ENCODE measurements at regions not wholly inside any gene's neighbourhood (a gene's known extent, or its start where the extent isn't known, plus 50 kb on each side); places are given as distances from the start of the nearest gene placed in this dataset.

DNA sequence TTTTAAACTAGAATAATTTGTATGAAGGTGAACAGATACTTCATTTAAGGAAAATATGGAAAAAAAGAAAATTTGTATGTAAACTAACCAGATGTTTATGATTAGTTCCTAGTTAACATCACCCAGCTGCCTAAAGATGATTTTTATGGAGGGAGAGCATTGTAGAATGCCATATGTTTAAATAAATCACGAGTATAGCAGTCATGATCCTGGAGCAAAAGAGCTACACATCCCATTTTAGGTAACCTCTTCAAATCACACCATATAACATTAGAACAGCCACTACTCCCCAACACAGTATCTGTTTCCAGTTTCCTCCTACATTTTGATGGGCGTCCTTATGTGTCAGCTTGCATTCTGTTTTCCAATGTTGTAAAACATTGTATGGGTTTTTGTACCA is 571.9 kb upstream of the FAM241A start:
- no peak overlapping the region for H4K8ac ChIP-seq (ENCODE audit: low read depth in 2 of 2, low read length in 2 of 2)
- H3K4ac ChIP-seq (ENCODE audit: low read depth, low read length) = no peak overlapping the region
- no peak overlapping the region for H2AK9ac ChIP-seq (replicated peaks; ENCODE audit: low read depth, low read length, poor library complexity)
- H3K27ac ChIP-seq (ENCODE audit: insufficient read depth, low read length) = no peak overlapping the region
- H3K9me1 ChIP-seq (ENCODE audit: insufficient read depth, low read length) = no peaks in the 10 kb centered on the region
- dilution Hi-C loops (cut with HindIII; ENCODE audit: low sequenced_read_pairs, unreplicated experiment) (no loop called here), intact Hi-C loops (cut with micrococcal nuclease) (no loop called here), in situ Hi-C loops (cut with MboI; ENCODE audit: low sequenced_read_pairs) (no loop called here)
- ChIA-PET CTCF (no interaction called here), POLR2A (ENCODE audit: unreplicated experiment) (no interaction called here)
- H3K4me1 ChIP-seq (ENCODE audit: control insufficient read depth, insufficient read depth, low read length) = no peaks in the 10 kb centered on the region
- H3K9ac ChIP-seq (ENCODE audit: low read depth, low read length) = no peak overlapping the region
- no peak overlapping the region for H4K5ac ChIP-seq (ENCODE audit: low read depth, low read length)
- no peak overlapping the region for H3K4me3 ChIP-seq (ENCODE audit: insufficient read depth, low read depth, low read length)
- no peak overlapping the region for H2BK120ac ChIP-seq (ENCODE audit: low read depth, low read length)
- no peak overlapping the region for H3K4me2 ChIP-seq (ENCODE audit: low read depth, low read length)
- H3K27me3 ChIP-seq (ENCODE audit: control insufficient read depth, insufficient read depth, low read length) = no peaks in the 10 kb centered on the region
- no peaks in the 10 kb centered on the region for H3K79me1 ChIP-seq (ENCODE audit: low read depth in 1 of 2, low read length in 2 of 2)
- no peak overlapping the region for H3K18ac ChIP-seq (ENCODE audit: low read depth, low read length)
- no peak for DNase-seq
- no peak for ATAC-seq (ENCODE audit: low read depth)
- H2AFZ ChIP-seq (replicated peaks; ENCODE audit: low read length, poor library complexity) = no peak overlapping the region
- no peak overlapping the region for H3K56ac ChIP-seq (ENCODE audit: extremely low read depth, insufficient read depth, low read length)
- no peaks in the 10 kb centered on the region for H3K36me3 ChIP-seq (ENCODE audit: control insufficient read depth, insufficient read depth, low read length)
- H2BK20ac ChIP-seq (ENCODE audit: low read depth, low read length) = no peak overlapping the region
- no CpG with 5 or more reads among the region's 2 CpGs for WGBS, 2 experiments (ENCODE audit: extremely low coverage in 2 of 2, insufficient read length in 1 of 2)
- no peak overlapping the region for H4K91ac ChIP-seq (ENCODE audit: insufficient read depth, low read depth, low read length)
- BruUV-seq (replicated peaks) = no TSS peak
- H4K20me1 ChIP-seq (ENCODE audit: insufficient read depth, low read length) = no peaks in the 10 kb centered on the region
- no peak overlapping the region for H3K23ac ChIP-seq (ENCODE audit: low read depth, low read length)
- no peak overlapping the region for H2BK15ac ChIP-seq (ENCODE audit: low read depth, low read length)
- TF ChIP-seq RFX5 (IDR thresholded peaks at IDR 0.05; ENCODE audit: low read depth, low read length) = no peak
- TF ChIP-seq SMC3 (IDR thresholded peaks at IDR 0.05; ENCODE audit: low read depth, low read length) = no peak
- TF ChIP-seq FOS (IDR thresholded peaks at IDR 0.05; ENCODE audit: low read depth, low read length) = no peak
- TF ChIP-seq MAZ (IDR thresholded peaks at IDR 0.05; ENCODE audit: borderline replicate concordance, low read depth, low read length) = no peak
- TF ChIP-seq BHLHE40 (IDR thresholded peaks at IDR 0.05; ENCODE audit: low read depth, low read length) = no peak
- no peak for TF ChIP-seq RCOR1 (IDR thresholded peaks at IDR 0.05; ENCODE audit: insufficient replicate concordance, low read length)
- no peak for TF ChIP-seq MXI1 (IDR thresholded peaks at IDR 0.05; ENCODE audit: borderline replicate concordance, low read depth, low read length)
- TF ChIP-seq POLR2A (IDR thresholded peaks at IDR 0.05; ENCODE audit: low read depth, low read length) = no peak
- TF ChIP-seq RAD21 (IDR thresholded peaks at IDR 0.05; ENCODE audit: low read length) = no peak
- no peak for TF ChIP-seq MAFK (IDR thresholded peaks at IDR 0.05; ENCODE audit: low read depth, low read length)
- TF ChIP-seq CHD1 (IDR thresholded peaks at IDR 0.05; ENCODE audit: low read depth, low read length) = no peak
- TF ChIP-seq, protein P1, sequence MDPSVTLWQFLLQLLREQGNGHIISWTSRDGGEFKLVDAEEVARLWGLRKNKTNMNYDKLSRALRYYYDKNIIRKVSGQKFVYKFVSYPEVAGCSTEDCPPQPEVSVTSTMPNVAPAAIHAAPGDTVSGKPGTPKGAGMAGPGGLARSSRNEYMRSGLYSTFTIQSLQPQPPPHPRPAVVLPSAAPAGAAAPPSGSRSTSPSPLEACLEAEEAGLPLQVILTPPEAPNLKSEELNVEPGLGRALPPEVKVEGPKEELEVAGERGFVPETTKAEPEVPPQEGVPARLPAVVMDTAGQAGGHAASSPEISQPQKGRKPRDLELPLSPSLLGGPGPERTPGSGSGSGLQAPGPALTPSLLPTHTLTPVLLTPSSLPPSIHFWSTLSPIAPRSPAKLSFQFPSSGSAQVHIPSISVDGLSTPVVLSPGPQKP (IDR thresholded peaks at IDR 0.05; ENCODE audit: borderline replicate concordance, low read depth, low read length) = no peak
- TF ChIP-seq, protein P2, sequence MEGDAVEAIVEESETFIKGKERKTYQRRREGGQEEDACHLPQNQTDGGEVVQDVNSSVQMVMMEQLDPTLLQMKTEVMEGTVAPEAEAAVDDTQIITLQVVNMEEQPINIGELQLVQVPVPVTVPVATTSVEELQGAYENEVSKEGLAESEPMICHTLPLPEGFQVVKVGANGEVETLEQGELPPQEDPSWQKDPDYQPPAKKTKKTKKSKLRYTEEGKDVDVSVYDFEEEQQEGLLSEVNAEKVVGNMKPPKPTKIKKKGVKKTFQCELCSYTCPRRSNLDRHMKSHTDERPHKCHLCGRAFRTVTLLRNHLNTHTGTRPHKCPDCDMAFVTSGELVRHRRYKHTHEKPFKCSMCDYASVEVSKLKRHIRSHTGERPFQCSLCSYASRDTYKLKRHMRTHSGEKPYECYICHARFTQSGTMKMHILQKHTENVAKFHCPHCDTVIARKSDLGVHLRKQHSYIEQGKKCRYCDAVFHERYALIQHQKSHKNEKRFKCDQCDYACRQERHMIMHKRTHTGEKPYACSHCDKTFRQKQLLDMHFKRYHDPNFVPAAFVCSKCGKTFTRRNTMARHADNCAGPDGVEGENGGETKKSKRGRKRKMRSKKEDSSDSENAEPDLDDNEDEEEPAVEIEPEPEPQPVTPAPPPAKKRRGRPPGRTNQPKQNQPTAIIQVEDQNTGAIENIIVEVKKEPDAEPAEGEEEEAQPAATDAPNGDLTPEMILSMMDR (conservative IDR thresholded peaks at IDR 0.05; ENCODE audit: low read depth, low read length) = no peak
- no peak for TF ChIP-seq NFE2L2 (IDR thresholded peaks at IDR 0.05; ENCODE audit: low read depth, low read length)
- TF ChIP-seq, protein P3, sequence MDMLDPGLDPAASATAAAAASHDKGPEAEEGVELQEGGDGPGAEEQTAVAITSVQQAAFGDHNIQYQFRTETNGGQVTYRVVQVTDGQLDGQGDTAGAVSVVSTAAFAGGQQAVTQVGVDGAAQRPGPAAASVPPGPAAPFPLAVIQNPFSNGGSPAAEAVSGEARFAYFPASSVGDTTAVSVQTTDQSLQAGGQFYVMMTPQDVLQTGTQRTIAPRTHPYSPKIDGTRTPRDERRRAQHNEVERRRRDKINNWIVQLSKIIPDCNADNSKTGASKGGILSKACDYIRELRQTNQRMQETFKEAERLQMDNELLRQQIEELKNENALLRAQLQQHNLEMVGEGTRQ (IDR thresholded peaks at IDR 0.05; ENCODE audit: low read depth, low read length) = no peak
- TF ChIP-seq CEBPB (IDR thresholded peaks at IDR 0.05; ENCODE audit: low read depth, low read length) = no peak
- no peaks in the 10 kb centered on the region for H3K9me3 ChIP-seq (ENCODE audit: control insufficient read depth, insufficient read depth, low read length)
- no peak overlapping the region for H3K14ac ChIP-seq (replicated peaks; ENCODE audit: low read depth, low read length)
- H2AK5ac ChIP-seq (ENCODE audit: low read depth, low read length) = no peak overlapping the region
- H2BK5ac ChIP-seq (ENCODE audit: low read depth, low read length, poor library complexity, severe bottlenecking) = no peak overlapping the region

All from IMR-90 (cell line).